Uterus (tissue), 3 donors: ENCODE measurements at regions not wholly inside any gene's neighbourhood (a gene's known extent, or its start where the extent isn't known, plus 50 kb on each side); places are given as distances from the start of the nearest gene placed in this dataset.

Experiments
- DNase-seq, 2 donors: peaks; one replicate each; pipeline ENCODE4 v3.0.0-alpha.2; 2019 to 2020
- H3K27ac ChIP-seq, 2 donors: fragments of 200-600 bp; sonication (generic); 1 replicate in 1 of 2; 2 replicates in 1 of 2; pipeline ENCODE4 v1.5.1; 2016 to 2018
- H3K27me3 ChIP-seq, 2 donors: fragments of 200-600 bp; sonication (generic); one replicate each; pipeline ENCODE4 v1.5.1; 2018 to 2019; ENCODE audit warnings: control low read depth in 1 of 2
- H3K36me3 ChIP-seq, 2 donors: fragments of 200-600 bp; sonication (generic); one replicate each; pipeline ENCODE4 v1.5.1; 2019; ENCODE audit warnings: control low read depth in 1 of 2
- H3K4me1 ChIP-seq, 2 donors: fragments of 200-600 bp; sonication (generic); one replicate each; pipeline ENCODE4 v1.5.1; 2018 to 2019; ENCODE audit warnings: control low read depth in 1 of 2
- H3K4me3 ChIP-seq, 2 donors: fragments of 200-600 bp; sonication (generic); 1 replicate in 1 of 2; 2 replicates in 1 of 2; pipeline ENCODE4 v1.5.1; 2018 to 2019; ENCODE audit warnings: mild to moderate bottlenecking in 1 of 2
- H3K9me3 ChIP-seq, 2 donors: fragments of 200-600 bp; sonication (generic); one replicate each; pipeline ENCODE4 v1.5.1; 2019; ENCODE audit warnings: control low read depth in 1 of 2
- CTCF ChIP-seq, 4 experiments: fragments of 200-600 bp in 2 of 4; fragments of 450-650 bp in 2 of 4; sonication (generic) in 2 of 4; IDR thresholded peaks; one replicate each; pipeline ENCODE4 v1.5.1; 2016 to 2019; ENCODE audit warnings: antibody characterized with exemption in 4 of 4, mild to moderate bottlenecking in 2 of 4, moderate library complexity in 1 of 4
- POLR2A ChIP-seq, 2 donors: fragments of 450-650 bp; IDR thresholded peaks; one replicate each; pipeline ENCODE4 v1.6.1; 2016; ENCODE audit warnings: antibody characterized with exemption in 2 of 2, mild to moderate bottlenecking in 1 of 2, moderate library complexity in 1 of 2
- intact Hi-C: fragments of 100-400 bp; cut with DNase I; formaldehyde crosslinking; loops from one replicate; pipeline ENCODE4 v1.15.1; 2023; ENCODE audit warnings: low total_unique reads
- donor health status: DM: yes; HTN: yes; CAD: no.

DNA sequence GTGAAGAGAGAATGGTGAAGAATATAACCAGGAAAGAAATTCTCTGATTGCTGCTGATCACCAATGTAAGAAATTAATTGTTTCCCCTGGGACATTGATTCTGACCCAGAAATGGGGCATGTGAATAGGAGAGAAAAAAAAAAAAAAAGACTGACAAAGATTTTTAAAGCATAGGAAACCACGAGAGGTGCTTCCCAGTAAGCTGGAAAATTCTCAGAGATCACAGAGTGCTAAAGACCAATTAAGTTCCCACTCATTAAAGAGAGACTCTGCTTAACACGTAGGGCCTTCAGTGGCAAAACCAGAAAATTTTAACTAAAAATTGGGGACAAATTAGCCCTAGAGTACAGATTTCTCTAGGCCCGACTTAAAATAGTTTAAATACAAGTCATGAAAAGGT, 604.4 kb downstream of the ARAP2 start:
- Histone ChIP-seq H3K27me3 (no peaks in the 10 kb centered on the region), H3K27ac (no peak overlapping the region), H3K4me1 (no peaks in the 10 kb centered on the region), H3K36me3 (no peaks in the 10 kb centered on the region), H3K9me3 (no peaks in the 10 kb centered on the region), H3K4me3 (no peak overlapping the region)
- no peak for TF ChIP-seq CTCF (IDR thresholded peaks at IDR 0.05)
- no peak for TF ChIP-seq POLR2A (IDR thresholded peaks at IDR 0.05)
- intact Hi-C loops: no loop called here
- DNase-seq: no peak

- Histone ChIP-seq H3K4me3 (no peak overlapping the region), H3K27ac (no peak overlapping the region), H3K27me3 (no peaks in the 10 kb centered on the region), H3K9me3 (no peaks in the 10 kb centered on the region), H3K4me1 (no peaks in the 10 kb centered on the region), H3K36me3 (no peaks in the 10 kb centered on the region)
- intact Hi-C loops: no loop called here
- DNase-seq: no peak
- TF ChIP-seq CTCF (IDR thresholded peaks at IDR 0.05): no peak
- no peak for TF ChIP-seq POLR2A (IDR thresholded peaks at IDR 0.05)
These were observed 600.7 kb downstream of the ARAP2 start for GRCh38 chr4:35643661-35644060.

DNA sequence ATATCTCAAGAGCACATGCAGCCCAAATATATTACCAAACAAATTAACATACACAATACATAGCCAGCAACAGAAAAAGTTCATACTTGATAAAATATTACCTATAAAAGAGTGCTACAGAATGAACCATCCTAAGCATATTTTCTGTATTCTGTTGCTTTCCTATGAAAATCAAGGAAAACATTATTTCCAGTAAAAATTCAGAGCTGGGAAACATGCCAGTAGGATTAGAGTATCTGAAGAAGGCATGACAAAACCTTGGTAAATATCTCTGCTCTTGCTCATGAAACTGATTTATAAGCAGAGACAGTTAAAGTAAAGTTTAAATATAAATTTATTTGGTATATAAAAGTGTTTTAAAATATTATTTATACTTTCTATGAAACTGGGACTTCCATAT, 599.7 kb downstream of the ARAP2 start:
- Histone ChIP-seq H3K9me3 (no peaks in the 10 kb centered on the region), H3K4me1 (no peaks in the 10 kb centered on the region), H3K4me3 (no peak overlapping the region), H3K27ac (no peak overlapping the region), H3K27me3 (no peaks in the 10 kb centered on the region), H3K36me3 (no peaks in the 10 kb centered on the region)
- intact Hi-C loops: no loop called here
- no peak for DNase-seq
- TF ChIP-seq POLR2A (IDR thresholded peaks at IDR 0.05) (no peak), CTCF (IDR thresholded peaks at IDR 0.05) (no peak)

- no peak for DNase-seq
- TF ChIP-seq CTCF (IDR thresholded peaks at IDR 0.05) (no peak), POLR2A (IDR thresholded peaks at IDR 0.05) (no peak)
- Histone ChIP-seq H3K9me3 (no peaks in the 10 kb centered on the region), H3K4me1 (no peaks in the 10 kb centered on the region), H3K4me3 (no peak overlapping the region), H3K27ac (no peak overlapping the region), H3K27me3 (no peaks in the 10 kb centered on the region), H3K36me3 (no peaks in the 10 kb centered on the region)
- intact Hi-C loops: no loop called here
These were observed 595.3 kb downstream of the ARAP2 start for GRCh38 chr4:35649011-35649410.

DNA sequence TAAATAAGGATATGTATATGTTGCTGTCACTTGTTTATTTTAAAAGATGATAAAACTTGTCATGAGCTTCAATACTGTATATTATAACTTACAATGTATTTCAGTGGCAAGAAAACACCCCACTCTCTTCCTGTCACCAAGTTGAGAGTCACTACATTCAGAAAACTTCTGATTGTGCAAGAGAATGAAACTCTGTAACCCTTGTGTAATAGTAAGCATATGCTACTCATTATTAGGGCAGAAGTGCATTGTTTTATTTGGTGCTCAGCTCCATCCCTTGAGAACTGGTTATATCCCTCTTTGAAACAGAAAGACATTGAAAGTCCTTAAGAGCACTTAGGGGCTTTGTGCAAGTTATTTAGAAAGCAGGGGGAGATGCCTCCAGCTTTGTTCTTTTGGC, 594.5 kb downstream of the ARAP2 start:
- no peaks in the 10 kb centered on the region for H3K4me1 ChIP-seq
- no peaks in the 10 kb centered on the region for H3K27me3 ChIP-seq
- H3K27ac ChIP-seq: no peak overlapping the region
- H3K36me3 ChIP-seq: no peaks in the 10 kb centered on the region
- intact Hi-C loops: no loop called here
- TF ChIP-seq CTCF (IDR thresholded peaks at IDR 0.05): no peak
- no peak for TF ChIP-seq POLR2A (IDR thresholded peaks at IDR 0.05)
- no peaks in the 10 kb centered on the region for H3K9me3 ChIP-seq
- H3K4me3 ChIP-seq: no peak overlapping the region
- DNase-seq: no peak
